ENCODE measurements at regions not wholly inside any gene's neighbourhood (a gene's known extent, or its start where the extent isn't known, plus 50 kb on each side); places are given as distances from the start of the nearest gene placed in this dataset.

DNA sequence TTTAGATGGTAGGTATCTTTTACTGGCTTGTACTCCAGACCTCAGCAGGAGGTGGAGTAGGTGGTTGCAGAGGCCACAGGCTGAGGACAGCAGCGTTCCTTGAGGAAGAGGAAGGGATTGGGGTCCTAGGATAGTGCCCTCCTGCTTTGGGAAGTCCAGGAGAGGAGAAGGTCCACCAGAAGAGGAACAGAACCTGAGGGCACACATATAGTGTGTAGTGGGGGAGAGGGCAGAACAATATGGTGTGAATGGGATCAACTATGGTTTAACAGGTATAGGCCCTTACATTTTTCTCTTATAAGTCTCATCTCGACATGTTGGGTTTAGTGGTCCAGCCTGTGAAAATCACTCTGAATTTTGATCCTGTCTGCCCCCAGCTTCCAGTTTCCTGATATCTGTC is 229.1 kb upstream of the ZBED5 start:
- no peak for DNase-seq (ENCODE audit: low read depth, low spot score)
- H3K4me3 ChIP-seq (ENCODE audit: low read depth, low read length), result no peak overlapping the region
- in situ Hi-C loops (cut with HindIII; ENCODE audit: low sequenced_read_pairs), result no loop called here
- TF ChIP-seq, protein P1, sequence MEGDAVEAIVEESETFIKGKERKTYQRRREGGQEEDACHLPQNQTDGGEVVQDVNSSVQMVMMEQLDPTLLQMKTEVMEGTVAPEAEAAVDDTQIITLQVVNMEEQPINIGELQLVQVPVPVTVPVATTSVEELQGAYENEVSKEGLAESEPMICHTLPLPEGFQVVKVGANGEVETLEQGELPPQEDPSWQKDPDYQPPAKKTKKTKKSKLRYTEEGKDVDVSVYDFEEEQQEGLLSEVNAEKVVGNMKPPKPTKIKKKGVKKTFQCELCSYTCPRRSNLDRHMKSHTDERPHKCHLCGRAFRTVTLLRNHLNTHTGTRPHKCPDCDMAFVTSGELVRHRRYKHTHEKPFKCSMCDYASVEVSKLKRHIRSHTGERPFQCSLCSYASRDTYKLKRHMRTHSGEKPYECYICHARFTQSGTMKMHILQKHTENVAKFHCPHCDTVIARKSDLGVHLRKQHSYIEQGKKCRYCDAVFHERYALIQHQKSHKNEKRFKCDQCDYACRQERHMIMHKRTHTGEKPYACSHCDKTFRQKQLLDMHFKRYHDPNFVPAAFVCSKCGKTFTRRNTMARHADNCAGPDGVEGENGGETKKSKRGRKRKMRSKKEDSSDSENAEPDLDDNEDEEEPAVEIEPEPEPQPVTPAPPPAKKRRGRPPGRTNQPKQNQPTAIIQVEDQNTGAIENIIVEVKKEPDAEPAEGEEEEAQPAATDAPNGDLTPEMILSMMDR (IDR thresholded peaks at IDR 0.05; ENCODE audit: low read depth, low read length), result no peak

DNA sequence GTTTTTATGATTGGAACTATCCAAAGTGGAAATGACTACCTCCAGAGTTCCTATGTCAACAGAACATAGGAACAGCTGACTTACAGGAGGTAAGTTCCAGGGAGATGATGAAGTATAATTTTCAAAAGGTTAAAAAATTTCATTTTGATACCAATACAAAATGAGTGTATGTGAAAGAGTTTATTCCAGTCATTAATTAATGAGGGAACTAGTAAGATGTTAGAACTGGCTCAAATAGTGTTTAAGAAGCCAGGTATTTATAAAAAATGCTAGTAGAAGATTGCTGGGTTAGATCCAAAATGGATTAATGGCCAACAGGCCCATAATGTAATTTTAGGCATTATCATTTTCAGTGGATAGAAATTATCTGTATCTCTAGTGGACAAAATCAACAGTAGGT is 227.7 kb upstream of the ZBED5 start:
- no peak for DNase-seq (ENCODE audit: low read depth, low spot score)
- in situ Hi-C loops (cut with HindIII; ENCODE audit: low sequenced_read_pairs), result no loop called here
- TF ChIP-seq, protein P1 (IDR thresholded peaks at IDR 0.05; ENCODE audit: low read depth, low read length), result no peak
- no peak overlapping the region for H3K4me3 ChIP-seq (ENCODE audit: low read depth, low read length)

DNA sequence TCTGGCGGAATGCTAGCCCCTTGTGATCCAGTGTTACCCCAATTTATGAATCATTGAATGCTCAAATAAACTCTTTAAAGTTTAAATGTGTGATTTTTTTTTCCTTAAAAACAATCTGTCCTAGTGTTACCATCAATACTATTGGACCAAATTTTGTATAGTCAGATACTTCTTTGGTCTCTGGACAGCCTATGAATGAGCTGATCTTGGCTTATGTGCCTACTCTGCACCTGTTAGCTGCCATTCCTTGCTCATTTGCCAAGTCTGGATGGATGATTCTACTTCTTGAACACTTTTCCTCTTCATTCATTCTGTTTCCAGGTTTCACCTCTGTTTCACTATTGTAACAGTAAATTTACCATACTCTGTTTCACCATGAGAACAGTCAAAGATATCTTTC is 226.5 kb upstream of the ZBED5 start:
- DNase-seq (ENCODE audit: low read depth, low spot score), result no peak
- in situ Hi-C loops (cut with HindIII; ENCODE audit: low sequenced_read_pairs), result no loop called here
- no peak overlapping the region for H3K4me3 ChIP-seq (ENCODE audit: low read depth, low read length)
- TF ChIP-seq, protein P1 (IDR thresholded peaks at IDR 0.05; ENCODE audit: low read depth, low read length), result no peak

DNA sequence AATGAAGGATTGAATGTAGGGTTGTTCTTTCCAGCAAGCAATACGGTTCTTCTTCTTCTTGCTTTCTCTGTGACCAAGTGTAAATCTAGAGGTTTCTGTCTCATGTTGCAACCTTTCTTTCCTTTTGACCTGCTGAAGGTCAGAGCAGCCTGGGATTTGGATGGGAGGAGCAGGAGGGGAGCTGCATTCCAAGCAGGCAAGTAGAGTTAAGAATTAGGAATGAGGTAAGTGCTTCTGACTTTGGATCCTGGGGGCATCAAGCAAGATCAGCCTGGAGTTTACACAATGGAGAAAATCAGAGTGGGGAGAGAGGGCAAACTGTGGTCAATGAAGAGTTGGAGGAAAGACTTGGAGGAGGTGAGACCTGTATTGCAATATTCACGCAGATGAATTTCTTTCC is 225.6 kb upstream of the ZBED5 start:
- TF ChIP-seq, protein P1 (IDR thresholded peaks at IDR 0.05; ENCODE audit: low read depth, low read length), result no peak
- DNase-seq (ENCODE audit: low read depth, low spot score), result no peak
- in situ Hi-C loops (cut with HindIII; ENCODE audit: low sequenced_read_pairs), result no loop called here
- H3K4me3 ChIP-seq (ENCODE audit: low read depth, low read length), result no peak overlapping the region

DNA sequence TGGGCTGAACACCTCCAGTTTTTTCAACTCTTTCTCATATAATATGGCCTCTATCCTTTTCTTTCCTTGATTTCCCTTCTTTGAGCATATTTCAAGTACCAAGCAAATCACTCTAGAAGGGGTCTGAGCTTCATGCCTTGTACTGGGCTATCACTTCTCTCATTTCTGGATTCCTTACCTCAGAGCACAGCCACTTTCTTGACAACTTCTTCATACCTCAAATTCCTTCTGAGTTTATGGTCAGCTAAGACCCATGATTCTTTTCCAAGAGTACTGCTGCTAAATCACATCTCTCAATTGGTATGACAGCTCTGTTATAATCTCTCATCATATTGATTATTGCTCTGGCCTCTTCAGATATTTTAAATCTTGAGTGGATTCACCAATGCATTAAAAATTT is 224.8 kb upstream of the ZBED5 start:
- in situ Hi-C loops (cut with HindIII; ENCODE audit: low sequenced_read_pairs), result no loop called here
- DNase-seq (ENCODE audit: low read depth, low spot score), result no peak
- H3K4me3 ChIP-seq (ENCODE audit: low read depth, low read length), result no peak overlapping the region
- TF ChIP-seq, protein P1 (IDR thresholded peaks at IDR 0.05; ENCODE audit: low read depth, low read length), result no peak

DNA sequence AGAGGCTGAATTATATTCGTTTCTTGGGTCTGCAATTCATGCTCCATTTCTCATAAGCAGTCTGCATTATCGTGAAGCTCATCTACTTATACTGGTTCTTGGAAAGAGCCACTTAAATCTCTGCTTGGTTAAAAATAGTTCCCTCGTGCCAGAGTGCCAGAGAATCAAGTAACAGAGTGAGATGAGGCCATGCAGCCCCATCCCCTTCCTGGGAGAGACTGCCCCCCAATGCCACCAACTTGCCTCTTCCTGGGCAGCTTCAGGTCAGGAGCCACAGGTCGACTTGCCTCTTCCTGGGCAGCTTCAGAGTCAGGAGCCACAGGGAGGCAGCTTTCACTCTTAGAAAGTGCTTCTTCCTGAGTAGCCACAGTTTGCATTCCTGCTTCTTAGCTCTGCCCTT is 223.9 kb upstream of the ZBED5 start:
- TF ChIP-seq, protein P1 (IDR thresholded peaks at IDR 0.05; ENCODE audit: low read depth, low read length), result no peak
- DNase-seq (ENCODE audit: low read depth, low spot score), result no peak
- H3K4me3 ChIP-seq (ENCODE audit: low read depth, low read length), result no peak overlapping the region
- in situ Hi-C loops (cut with HindIII; ENCODE audit: low sequenced_read_pairs), result no loop called here

DNA sequence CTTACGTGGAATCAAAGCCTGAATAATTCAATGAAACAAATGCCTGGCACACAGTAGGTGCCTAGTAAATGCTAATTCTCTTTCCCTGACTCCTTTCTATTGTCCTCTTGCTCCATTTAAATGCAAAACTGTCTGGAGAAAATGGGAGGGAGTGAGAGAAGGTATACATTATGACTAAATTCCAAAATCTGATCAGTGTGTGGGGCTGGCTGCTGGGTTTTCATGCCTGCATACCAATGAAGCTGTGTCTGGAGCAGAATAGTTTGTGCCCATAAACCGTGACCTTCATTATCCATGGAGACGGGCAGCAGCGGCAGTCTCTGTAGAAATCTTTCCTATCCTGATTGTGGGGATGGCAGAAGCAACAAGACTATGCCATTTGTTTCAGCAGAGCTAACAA is 223.4 kb upstream of the ZBED5 start:
- no peak overlapping the region for H3K4me3 ChIP-seq (ENCODE audit: low read depth, low read length)
- TF ChIP-seq, protein P1 (IDR thresholded peaks at IDR 0.05; ENCODE audit: low read depth, low read length), result no peak
- no peak for DNase-seq (ENCODE audit: low read depth, low spot score)
- in situ Hi-C loops (cut with HindIII; ENCODE audit: low sequenced_read_pairs), result no loop called here

Data from astrocyte of the spinal cord (primary cell).